K562 (cell line): ENCODE measurements at regions not wholly inside any gene's neighbourhood (a gene's known extent, or its start where the extent isn't known, plus 50 kb on each side); places are given as distances from the start of the nearest gene placed in this dataset.

Experiments
- ATAC-seq: fragments of 200-7000 bp; cut with Tn5 transposase; 3 replicates; pipeline ENCODE4 v1.9.1; 2020; ENCODE audit warnings: moderate library complexity
- BruUV-seq: library from RNA; stranded (reverse); fragments of 400-500 nt; replicated peaks from 2 replicates; lab custom pipeline; 2021; lab: Mats Ljungman, UMichigan
- CTCF ChIA-PET: fragments of 300-600 bp; formaldehyde crosslinking; extraction: SDS; loops from one replicate; lab custom pipeline; 2021; ENCODE audit warnings: low intra/inter-chr PET ratio; lab: Yijun Ruan, JAX
- POLR2A ChIA-PET: fragments of 300-600, 350-650 bp; sonication (Branson Sonifier 250); formaldehyde crosslinking; extraction: SDS; loops from one replicate; lab custom pipeline; 2021; ENCODE audit warnings: antibody characterized with exemption, inconsistent platforms; lab: Yijun Ruan, JAX
- DNase-seq, 4 experiments: peaks; one replicate each; pipeline versions ENCODE4 v3.0.0 to v3.0.0-alpha.2; 2011 to 2018; ENCODE audit warnings: low spot score in 3 of 4, mixed read lengths in 3 of 4; ENCODE audit errors: extremely low read depth in 1 of 4
- FAIRE-seq: peaks from 2 replicates; lab custom pipeline; 2011; peaks lifted over from hg19 to GRCh38; lab: Jason Lieb, UNC
- H2AFZ ChIP-seq: 2 replicates; pipeline ENCODE4 v1.6.0; 2011; ENCODE audit warnings: low read depth, low read length, control low read depth, inconsistent platforms
- H3K27ac ChIP-seq: fragments of 200-600 bp; 3 replicates; pipeline ENCODE4 v1.8.0; 2011; ENCODE audit warnings: low read depth, mild to moderate bottlenecking, control low read depth, inconsistent platforms, low read length, moderate library complexity, mixed read lengths; ENCODE audit errors: extremely low read depth
- H3K27me3 ChIP-seq, 2 experiments: fragments of 300-600 bp in 1 of 2; 2 replicates in 1 of 2; 3 replicates in 1 of 2; pipeline versions ENCODE4 v1.6.0 to v1.8.0; 2011; ENCODE audit warnings: inconsistent platforms in 2 of 2, low read length in 2 of 2, mild to moderate bottlenecking in 1 of 2, mixed read lengths in 1 of 2, moderate library complexity in 1 of 2; ENCODE audit not compliant: control insufficient read depth in 2 of 2, insufficient read depth in 2 of 2
- H3K36me3 ChIP-seq: fragments of 300-600 bp; 3 replicates; pipeline ENCODE4 v1.8.0; 2011; ENCODE audit warnings: mild to moderate bottlenecking, low read length, inconsistent platforms; ENCODE audit not compliant: control insufficient read depth, insufficient read depth
- H3K4me1 ChIP-seq, 2 experiments: fragments of 200-600 bp in 1 of 2; replicated peaks in 1 of 2; 2 replicates in 1 of 2; 3 replicates in 1 of 2; pipeline versions ENCODE4 v1.5.1 to v1.8.0; 2011; ENCODE audit warnings: inconsistent platforms in 2 of 2, low read length in 2 of 2, mild to moderate bottlenecking in 1 of 2, mixed read lengths in 1 of 2, moderate library complexity in 1 of 2; ENCODE audit not compliant: control insufficient read depth in 2 of 2, insufficient read depth in 2 of 2
- H3K4me2 ChIP-seq: 2 replicates; pipeline ENCODE4 v1.6.1; 2011; ENCODE audit warnings: low read length, control low read depth, inconsistent platforms, mixed read lengths; ENCODE audit not compliant: insufficient read depth
- H3K4me3 ChIP-seq: fragments of 200-600 bp; sonication (generic), shearing (Covaris generic); 2 replicates; pipeline ENCODE4 v1.5.1; 2016; ENCODE audit warnings: control low read depth, inconsistent platforms
- H3K79me2 ChIP-seq: fragments of 200-600 bp; 3 replicates; pipeline ENCODE4 v1.8.0; 2011; ENCODE audit warnings: low read length, inconsistent platforms; ENCODE audit not compliant: control insufficient read depth, insufficient read depth
- H3K9ac ChIP-seq, 2 experiments: 2 replicates each; pipeline versions ENCODE4 v1.6.0 to v1.6.1; 2011; ENCODE audit warnings: low read depth in 2 of 2, low read length in 2 of 2, control low read depth in 1 of 2, inconsistent platforms in 1 of 2, mild to moderate bottlenecking in 1 of 2, mixed read lengths in 1 of 2; ENCODE audit not compliant: insufficient read depth in 1 of 2
- H3K9me1 ChIP-seq: one replicate; pipeline ENCODE4 v1.6.0; 2011; ENCODE audit warnings: inconsistent platforms, mild to moderate bottlenecking, low read length, moderate library complexity; ENCODE audit not compliant: control insufficient read depth, insufficient read depth
- H3K9me3 ChIP-seq: replicated peaks from 2 replicates; pipeline ENCODE4 v1.5.1; 2011; ENCODE audit warnings: low read depth, low read length, inconsistent platforms; ENCODE audit not compliant: control insufficient read depth, insufficient read depth
- H4K20me1 ChIP-seq: replicated peaks from 2 replicates; pipeline ENCODE4 v1.6.1; 2011; ENCODE audit warnings: low read length, inconsistent platforms, mixed read lengths; ENCODE audit not compliant: control insufficient read depth, insufficient read depth
- BRF1 ChIP-seq: IDR thresholded peaks from 3 replicates; pipeline ENCODE4 v1.6.1; 2011; ENCODE audit warnings: borderline replicate concordance, mild to moderate bottlenecking; ENCODE audit not compliant: insufficient read length; ENCODE audit errors: extremely low read depth
- BRF2 ChIP-seq: IDR thresholded peaks from 3 replicates; pipeline ENCODE4 v1.6.1; 2011; ENCODE audit warnings: borderline replicate concordance, mild to moderate bottlenecking; ENCODE audit not compliant: insufficient read length, insufficient read depth
- ETS2 ChIP-seq: IDR thresholded peaks from 2 replicates; pipeline ENCODE4 v1.6.1; 2016; ENCODE audit warnings: borderline replicate concordance, missing genetic modification characterization, mild to moderate bottlenecking, moderate library complexity, missing compliant biosample characterization; ENCODE audit not compliant: poor library complexity, severe bottlenecking
- JUN ChIP-seq, 2 experiments: sonication (generic) in 1 of 2; formaldehyde crosslinking in 1 of 2; IDR thresholded peaks; 2 replicates each; pipeline versions ENCODE4 v1.6.1 to v1.8.0; 2012 to 2022; ENCODE audit warnings: borderline replicate concordance in 2 of 2, mild to moderate bottlenecking in 2 of 2, improper control_type of control experiment in 1 of 2, low read depth in 1 of 2, low read length in 1 of 2, missing genetic modification reagents in 1 of 2
- MXD1 ChIP-seq: fragments of 250-450 bp; sonication (Bioruptor Pico); IDR thresholded peaks from 2 replicates; pipeline ENCODE4 v1.8.0; 2021; ENCODE audit warnings: borderline replicate concordance, mild to moderate bottlenecking, moderate library complexity; ENCODE audit not compliant: poor library complexity, severe bottlenecking
- NUFIP1 ChIP-seq: fragments of 450-650 bp; IDR thresholded peaks from 2 replicates; pipeline ENCODE4 v1.6.1; 2018; ENCODE audit not compliant: partially characterized antibody
- SREBF1 ChIP-seq: fragments of 150-350 bp; IDR thresholded peaks from 2 replicates; pipeline ENCODE4 v1.6.1; 2014; ENCODE audit warnings: antibody characterized with exemption, low read depth, low read length, borderline replicate concordance
- ZNF830 ChIP-seq: fragments of 250-450 bp; sonication (Bioruptor Pico); IDR thresholded peaks from 2 replicates; pipeline ENCODE4 v1.5.0; 2021; ENCODE audit warnings: mild to moderate bottlenecking
- WGBS: fragments of 100-300 bp; shearing (Covaris generic); methylation state at CpG from one replicate; pipeline ENCODE4 v1.1.6; 2016; ENCODE audit warnings: low coverage, mixed read lengths; ENCODE audit not compliant: insufficient coverage; ENCODE audit errors: missing lambda C conversion rate; 5-methylcytosine and 5-hydroxymethylcytosine counted together
- in situ Hi-C: fragments of 300-500 bp; cut with MboI; formaldehyde crosslinking; loops from 4 replicates; pipeline ENCODE4 v1.15.0; 2018; ENCODE audit warnings: inconsistent platforms, mixed read lengths
- intact Hi-C: fragments of 100-400 bp; cut with micrococcal nuclease; formaldehyde crosslinking; loops from 2 replicates; pipeline ENCODE4 v1.14.2; 2022

GRCh38 chr10:130957423-130957822, 354.1 kb downstream of the TCERG1L start (continued):
- TF ChIP-seq SREBF1 (no peak), BRF1 (no peak), ETS2 (tag) (no peak), NUFIP1 (no peak), JUN (IDR thresholded peaks at IDR 0.05; ENCODE audit: borderline replicate concordance, low read depth, low read length) (no peak), JUN (CRISPR knock-in tag; IDR thresholded peaks at IDR 0.05; ENCODE audit: borderline replicate concordance) (no peak), MXD1 (CRISPR knock-in tag) (no peak), ZNF830 (CRISPR knock-in tag) (no peak)
- TF ChIP-seq, all 486 proteins: peak for 0

DNA sequence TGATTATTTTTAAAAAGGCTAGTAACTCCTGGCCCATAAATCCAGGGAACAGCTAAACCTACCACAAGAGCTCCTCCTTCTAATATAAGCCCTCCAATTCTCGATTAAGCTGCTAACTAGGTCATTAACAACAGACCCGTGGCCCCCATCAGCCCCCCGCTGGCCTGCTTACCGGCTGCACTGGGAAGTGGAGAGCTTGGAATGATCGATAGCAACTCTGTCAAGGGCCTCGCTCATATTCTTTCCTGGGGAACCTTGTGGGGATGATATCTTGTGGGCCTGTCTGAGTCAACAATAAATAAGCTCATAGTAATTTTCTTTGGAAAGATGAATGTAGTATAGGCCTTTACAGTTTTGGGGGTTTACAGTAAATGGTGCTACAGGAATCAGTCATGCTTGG, 353.5 kb downstream of the TCERG1L start:
- H3K9me1 ChIP-seq: no peaks in the 10 kb centered on the region
- ChIA-PET CTCF (no interaction called here), POLR2A (no interaction called here)
- H3K36me3 ChIP-seq: no peaks in the 10 kb centered on the region
- no peaks in the 10 kb centered on the region for H3K79me2 ChIP-seq
- H3K9me3 ChIP-seq: no peaks in the 10 kb centered on the region
- no peak overlapping the region for H2AFZ ChIP-seq
- FAIRE-seq (no peak), ATAC-seq (no peak), DNase-seq (no peak)
- in situ Hi-C loops (no loop called here), intact Hi-C loops (no loop called here)
- no peak overlapping the region for H3K4me2 ChIP-seq
- 0% methylated on average over 6 of the region's 6 CpGs for WGBS
- no peak overlapping the region for H3K4me3 ChIP-seq
- no peaks in the 10 kb centered on the region for H3K4me1 ChIP-seq
- no TSS peak for BruUV-seq
- H3K9ac ChIP-seq: no peak overlapping the region
- peaks cover 0 to 8% of the 10 kb centered on the region in 2 experiments; a peak in 1 of 5 replicates for H3K27me3 ChIP-seq
- no peak overlapping the region for H3K27ac ChIP-seq
- no peak for TF ChIP-seq BRF2
- 0 out of 2 replicates have a peak, but pooled peaks cover 5% of the 10 kb centered on the region for H4K20me1 ChIP-seq
